GM19468 (cell line): ENCODE measurements at regions not wholly inside any gene's neighbourhood (a gene's known extent, or its start where the extent isn't known, plus 50 kb on each side); places are given as distances from the start of the nearest gene placed in this dataset.

ENCODE experiments used
- ATAC-seq: cut with Tn5 transposase; IDR thresholded peaks from one replicate; pipeline ENCODE4 v1.9.1; 2021; ENCODE audit warnings: mild to moderate bottlenecking, moderate library complexity, moderate number of reproducible peaks; ENCODE audit not compliant: unreplicated experiment; ENCODE audit errors: extremely low read depth

GRCh38 chr2:204090021-204090420 lies 153.5 kb downstream of the ICOS start:
- no peak for ATAC-seq

DNA sequence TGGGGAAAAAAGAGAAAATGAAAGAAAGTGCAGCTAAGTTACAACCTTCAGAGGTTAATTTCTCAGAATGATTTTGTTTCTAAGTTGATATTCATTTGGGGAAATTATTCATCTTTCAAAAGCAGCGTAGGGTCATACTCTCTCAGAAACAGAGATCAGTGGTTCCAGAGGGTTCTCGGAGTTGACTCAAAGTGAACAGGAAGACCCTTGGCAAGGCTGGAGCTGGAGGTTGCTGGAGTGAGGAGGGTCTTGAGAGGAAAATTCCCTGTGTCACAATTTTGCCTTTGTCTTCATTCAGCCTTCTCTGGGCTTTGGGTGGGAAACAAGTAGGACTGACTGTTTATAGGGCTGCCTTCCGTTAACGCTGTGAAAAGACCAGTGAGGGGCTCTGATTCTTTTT lies 168.2 kb downstream of the ICOS start:
- no peak for ATAC-seq

DNA sequence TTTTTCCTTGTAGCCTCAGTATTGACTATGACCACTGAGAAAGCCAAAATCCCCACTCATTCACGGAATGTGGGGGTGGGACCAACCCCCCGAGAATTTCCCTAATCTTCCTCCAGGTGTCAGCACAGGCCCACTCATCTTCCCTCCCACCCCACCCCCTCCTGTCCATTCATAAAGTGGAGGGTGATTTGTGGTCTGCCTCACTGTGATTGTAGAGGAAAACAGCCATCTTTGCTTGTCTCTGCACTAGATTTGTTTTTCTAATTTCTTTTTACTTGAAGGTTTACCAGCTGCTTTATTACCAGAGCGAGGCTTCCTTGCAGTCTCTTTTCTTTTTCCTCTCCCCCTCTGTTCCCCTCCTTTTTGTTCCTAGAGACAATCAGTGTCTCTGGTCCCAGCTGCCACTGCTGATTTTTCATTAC lies 171.8 kb downstream of the ICOS start:
- ATAC-seq: no peak

- no peak for ATAC-seq
Observed at GRCh38 chr2:204108781-204109295, 172.3 kb downstream of the ICOS start.

DNA sequence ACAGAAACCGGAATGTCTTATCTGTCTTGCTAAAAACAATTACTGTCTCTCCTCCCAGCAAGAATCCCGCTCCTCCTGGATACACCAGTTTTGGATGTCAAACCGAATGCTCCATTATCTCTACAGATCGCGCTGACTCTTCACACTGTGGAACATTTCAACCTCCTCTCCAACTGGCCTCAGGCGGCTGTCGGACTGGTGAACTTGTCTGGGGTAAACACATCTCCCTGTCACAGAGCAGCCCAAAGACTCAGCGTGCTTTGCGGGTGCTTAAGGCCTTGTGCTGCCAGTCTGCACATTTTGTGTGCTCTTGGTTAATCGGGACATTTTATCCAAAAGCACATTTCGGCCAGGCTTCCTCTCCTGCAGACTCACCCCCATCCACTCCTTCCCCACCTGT lies 173.1 kb downstream of the ICOS start:
- no peak for ATAC-seq

DNA sequence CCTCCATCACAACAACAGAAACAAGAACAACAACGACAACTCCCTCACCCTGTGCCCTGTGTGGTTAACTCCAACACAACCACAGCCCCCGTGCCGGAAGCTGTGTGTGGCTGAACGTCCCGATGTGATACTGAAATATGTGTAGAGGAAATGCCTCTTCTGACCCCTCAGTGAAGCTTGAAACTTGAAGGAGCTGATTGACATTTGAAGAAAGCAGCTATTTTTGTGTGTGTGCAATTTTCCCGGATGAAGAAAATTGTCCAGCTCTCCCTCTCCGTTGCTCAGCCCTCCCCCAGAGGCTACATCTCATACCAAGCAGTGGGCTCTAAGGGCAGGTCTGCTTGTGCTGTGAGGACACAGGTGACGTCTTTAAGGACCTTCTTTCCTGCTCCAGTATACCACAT lies 173.8 kb downstream of the ICOS start:
- ATAC-seq: peak; percentile 95

- ATAC-seq: no peak
Observed at GRCh38 chr2:204110751-204111516, 174.4 kb downstream of the ICOS start.

- no peak for ATAC-seq
Observed at GRCh38 chr2:204112084-204112770, 175.7 kb downstream of the ICOS start.

- ATAC-seq: no peak
Observed at GRCh38 chr2:204114295-204115136, 178.0 kb downstream of the ICOS start.

DNA sequence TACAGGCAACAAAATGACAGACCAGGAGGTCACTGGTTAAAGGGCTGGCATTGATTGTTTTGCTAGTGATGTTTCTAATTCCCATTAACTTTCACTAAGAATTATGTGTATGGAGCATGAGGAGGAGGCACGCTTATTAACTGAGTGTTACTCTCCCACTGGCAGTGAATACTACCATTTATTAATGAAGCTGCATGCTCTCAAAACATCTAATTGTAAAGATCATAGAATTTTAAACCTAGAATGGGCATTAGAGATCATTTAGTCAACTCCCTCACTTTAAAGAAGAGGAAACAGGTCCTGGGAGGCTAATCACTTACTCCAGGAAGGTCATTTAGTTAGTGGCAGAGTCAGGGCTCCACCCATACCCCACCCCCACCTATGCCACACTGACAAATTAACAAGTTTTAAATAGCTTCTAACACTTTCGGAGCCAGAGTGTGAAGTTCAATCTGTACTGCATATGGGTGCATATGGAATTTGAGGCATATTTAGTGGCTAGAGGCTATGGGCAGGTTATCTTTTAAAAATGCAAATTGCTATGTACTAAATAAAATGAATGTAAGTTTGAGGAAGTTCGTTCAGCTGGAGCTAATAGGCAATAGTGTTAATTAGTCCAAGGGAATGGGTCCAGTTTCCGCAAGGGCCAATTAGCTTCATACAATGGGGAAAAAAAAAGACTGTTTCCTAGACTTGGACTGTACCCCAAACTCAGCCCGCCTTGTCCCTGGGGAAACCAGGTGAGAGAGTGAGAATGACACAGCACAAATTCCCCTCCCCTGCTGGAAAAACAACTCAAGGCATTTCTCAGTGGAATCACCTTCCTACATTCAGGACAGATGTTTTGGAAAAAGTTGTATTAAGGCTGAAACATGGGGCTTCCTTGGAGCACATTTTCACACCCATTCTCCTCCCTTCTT lies 178.8 kb downstream of the ICOS start:
- ATAC-seq: no peak

DNA sequence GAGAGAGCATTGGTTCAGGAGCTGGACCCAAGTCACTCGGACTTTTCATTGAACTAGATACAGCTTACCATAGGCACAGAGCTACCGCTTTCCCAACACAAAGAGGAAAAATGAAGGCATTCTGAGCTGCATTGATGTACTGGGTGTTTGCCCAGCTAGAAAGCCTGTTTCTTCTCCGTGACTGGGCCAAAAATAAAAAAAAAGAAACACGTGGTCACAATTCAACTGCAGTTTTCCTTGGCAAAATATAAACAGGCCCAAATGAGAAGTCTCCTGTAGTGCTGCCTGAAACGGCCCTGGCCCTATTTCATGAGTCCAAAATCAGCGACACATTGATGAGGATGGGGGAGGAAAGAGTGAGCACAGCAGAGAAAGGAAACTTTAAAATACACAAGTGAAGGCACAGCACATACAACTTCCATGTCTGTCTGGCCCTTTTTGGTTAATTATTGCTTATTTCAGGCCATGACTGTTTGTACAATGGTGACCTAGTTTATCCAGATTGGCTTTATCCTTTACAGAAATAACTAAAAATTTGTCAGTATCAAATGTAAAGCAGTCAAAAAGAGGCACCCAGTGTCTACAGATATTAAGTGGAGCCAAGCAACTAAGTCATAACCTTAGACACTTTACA lies 179.7 kb downstream of the ICOS start:
- no peak for ATAC-seq

- no peak for ATAC-seq
Observed at GRCh38 chr2:204122425-204122824, 185.9 kb downstream of the ICOS start.

DNA sequence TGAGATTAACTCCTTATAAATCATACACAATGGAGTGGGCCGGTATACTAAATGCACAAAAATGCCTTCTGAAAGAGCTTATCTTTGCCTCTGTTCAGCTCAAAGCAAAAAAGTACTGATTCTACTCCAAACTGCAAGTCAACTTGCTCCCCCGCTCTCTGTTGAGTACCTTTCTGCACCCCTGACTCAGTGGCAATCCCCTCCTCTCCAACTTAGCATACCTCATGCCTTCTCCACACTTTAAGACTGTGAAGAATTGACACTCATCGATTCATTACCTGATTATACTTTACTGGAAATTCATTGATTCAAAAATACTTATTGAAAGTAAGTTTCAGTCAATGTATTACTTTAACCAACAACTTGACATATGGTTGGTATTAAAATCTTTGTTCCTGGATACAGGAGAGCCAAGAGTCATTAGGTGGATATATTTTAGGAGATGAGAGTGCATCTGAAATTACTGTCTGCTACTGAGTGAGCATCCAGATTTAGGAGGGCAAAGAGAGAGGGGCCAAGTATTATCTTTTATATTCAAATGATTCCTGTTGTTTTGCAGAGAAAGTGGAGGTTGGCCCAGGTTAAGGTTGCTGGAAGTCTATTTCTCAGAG lies 187.7 kb downstream of the ICOS start:
- ATAC-seq: no peak

DNA sequence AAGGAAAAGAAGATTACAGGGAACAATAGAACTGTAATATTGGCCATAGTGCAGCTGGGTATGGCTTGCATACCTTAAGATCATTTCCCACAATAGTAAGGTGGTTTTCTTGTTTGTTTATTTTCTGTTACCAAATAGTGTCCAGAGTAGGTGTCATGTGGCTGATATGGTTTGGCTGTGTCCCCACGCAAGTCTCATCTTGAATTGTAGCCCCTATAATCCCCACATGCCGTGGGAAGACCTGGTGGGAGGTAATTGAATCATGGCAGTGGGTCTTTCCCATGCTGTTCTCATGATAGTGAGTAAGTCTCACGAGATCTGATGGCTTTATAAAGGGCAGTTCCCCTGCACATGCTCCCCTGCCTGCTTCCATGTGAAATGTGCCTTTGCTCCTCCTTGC lies 190.1 kb downstream of the ICOS start:
- ATAC-seq: no peak

DNA sequence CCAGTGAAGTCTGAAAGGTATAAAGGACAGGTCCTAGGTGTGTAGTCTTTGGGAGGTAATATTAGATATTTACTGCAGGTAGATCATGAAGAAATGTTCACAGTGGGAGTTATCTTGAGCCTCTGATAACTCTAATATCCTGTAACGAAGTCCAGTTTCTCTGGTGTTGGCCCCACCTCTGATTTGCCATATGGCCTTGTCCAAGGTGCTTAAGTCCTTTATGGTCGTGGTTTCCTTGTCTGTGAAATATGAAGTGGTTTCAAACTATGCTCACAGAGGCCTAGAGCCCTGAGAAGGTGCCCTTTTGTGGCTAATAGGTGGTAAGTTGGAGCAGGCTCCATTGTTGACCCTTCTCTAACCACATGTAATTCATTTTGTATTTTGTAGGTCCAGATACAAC lies 190.7 kb downstream of the ICOS start:
- ATAC-seq: no peak

- no peak for ATAC-seq
Observed at GRCh38 chr2:204129591-204130294, 193.2 kb downstream of the ICOS start.

- no peak for ATAC-seq
Observed at GRCh38 chr2:204131621-204132020, 195.1 kb downstream of the ICOS start.

GRCh38 chr2:204133476-204133875 lies 196.9 kb downstream of the ICOS start:
- no peak for ATAC-seq
